ENCODE measurements at regions not wholly inside any gene's neighbourhood (a gene's known extent, or its start where the extent isn't known, plus 50 kb on each side); places are given as distances from the start of the nearest gene placed in this dataset.

DNA sequence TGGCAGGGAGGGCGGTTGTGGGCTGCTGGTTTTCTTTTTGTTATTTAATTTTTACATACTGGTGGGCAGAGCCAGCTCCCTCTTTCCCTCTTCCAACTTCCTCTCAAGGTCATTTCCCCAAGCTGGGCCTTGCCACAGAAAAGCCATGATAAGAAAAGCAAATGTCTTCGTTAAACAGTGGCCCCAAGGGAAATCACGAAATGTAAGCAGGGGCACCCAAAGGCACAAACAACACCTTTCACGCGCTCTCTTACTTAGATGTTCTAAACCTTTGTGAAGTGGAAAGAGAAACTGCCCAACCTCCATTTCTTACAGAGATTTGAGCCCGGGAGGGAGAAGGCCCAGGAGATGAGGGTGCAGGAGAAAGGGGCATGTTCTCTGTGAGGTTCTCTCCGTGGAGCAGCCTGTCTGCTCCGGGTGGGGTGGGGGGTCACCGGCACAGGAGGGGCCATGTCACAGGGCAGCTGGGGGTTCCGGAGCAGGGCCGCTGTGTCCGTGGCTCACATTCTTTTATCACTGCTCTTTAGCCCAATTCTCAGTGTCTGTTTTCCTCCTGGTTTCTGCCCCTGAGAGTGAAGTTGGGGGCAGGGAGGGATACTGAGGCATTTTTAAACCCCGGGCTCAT is 190.7 kb upstream of the GATA6 start:
- intact Hi-C loops (cut with micrococcal nuclease), result no loop called here
- no peak for ATAC-seq
- no TSS peak for BruUV-seq (replicated peaks)
- no peak overlapping the region for H2AFZ ChIP-seq (ENCODE audit: low read depth, low read length, poor library complexity, severe bottlenecking)
- H3K4me3 ChIP-seq (replicated peaks in 1 of 2; ENCODE audit: low read depth in 1 of 2, low read length in 2 of 2), result no peak overlapping the region
- no peak overlapping the region for H3K27ac ChIP-seq (ENCODE audit: low read depth, low read length)
- H3K9me2 ChIP-seq (ENCODE audit: insufficient read depth), result no peaks in the 10 kb centered on the region
- H3K79me2 ChIP-seq (ENCODE audit: insufficient read depth, low read length), result no peaks in the 10 kb centered on the region
- H3K4me2 ChIP-seq (ENCODE audit: low read length), result no peak overlapping the region
- POLR2A ChIA-PET, result no interaction called here
- no peaks in the 10 kb centered on the region for H4K20me1 ChIP-seq (ENCODE audit: insufficient read depth)
- no peaks in the 10 kb centered on the region for H3K36me3 ChIP-seq (ENCODE audit: control insufficient read depth in 1 of 2, insufficient read depth in 2 of 2, low read length in 2 of 2)
- H3K9me3 ChIP-seq (ENCODE audit: control insufficient read depth in 1 of 2, insufficient read depth in 1 of 2, low read depth in 1 of 2, low read length in 2 of 2), result no peaks in the 10 kb centered on the region
- no peak for DNase-seq (ENCODE audit: low read depth, low spot score)
- RAD21 ChIA-PET (ENCODE audit: low non-redundant PET in 1 of 2, low total read pairs in 2 of 2, uncharacterized antibody in 2 of 2, unreplicated experiment in 2 of 2), result no interaction called here
- TF ChIP-seq YY1 (IDR thresholded peaks at IDR 0.05; ENCODE audit: extremely low read depth, insufficient replicate concordance, low read depth, low read length) (no peak), EZH2phosphoT487 (IDR thresholded peaks at IDR 0.05; ENCODE audit: borderline replicate concordance) (no peak), POLR2A (IDR thresholded peaks at IDR 0.05; ENCODE audit: borderline replicate concordance, extremely low read depth, insufficient read depth, insufficient read length) (no peak), RAD21 (IDR thresholded peaks at IDR 0.05; ENCODE audit: low read depth) (no peak), TCF7L2 (IDR thresholded peaks at IDR 0.05; ENCODE audit: borderline replicate concordance, extremely low read depth, insufficient read depth, insufficient read length) (no peak), CBX3 (IDR thresholded peaks at IDR 0.05; ENCODE audit: low read depth) (no peak), SIN3A (IDR thresholded peaks at IDR 0.05; ENCODE audit: low read depth) (no peak), JUND (IDR thresholded peaks at IDR 0.05) (no peak), ZFX (IDR thresholded peaks at IDR 0.05) (no peak), EZH2 (IDR thresholded peaks at IDR 0.05) (no peak), SP1 (IDR thresholded peaks at IDR 0.05; ENCODE audit: low read depth) (no peak), FOSL1 (IDR thresholded peaks at IDR 0.05; ENCODE audit: low read depth) (no peak), ZNF274 (IDR thresholded peaks at IDR 0.05; ENCODE audit: low read depth, low read length) (no peak), EGR1 (IDR thresholded peaks at IDR 0.05; ENCODE audit: low read depth) (no peak)
- TF ChIP-seq, protein P1, sequence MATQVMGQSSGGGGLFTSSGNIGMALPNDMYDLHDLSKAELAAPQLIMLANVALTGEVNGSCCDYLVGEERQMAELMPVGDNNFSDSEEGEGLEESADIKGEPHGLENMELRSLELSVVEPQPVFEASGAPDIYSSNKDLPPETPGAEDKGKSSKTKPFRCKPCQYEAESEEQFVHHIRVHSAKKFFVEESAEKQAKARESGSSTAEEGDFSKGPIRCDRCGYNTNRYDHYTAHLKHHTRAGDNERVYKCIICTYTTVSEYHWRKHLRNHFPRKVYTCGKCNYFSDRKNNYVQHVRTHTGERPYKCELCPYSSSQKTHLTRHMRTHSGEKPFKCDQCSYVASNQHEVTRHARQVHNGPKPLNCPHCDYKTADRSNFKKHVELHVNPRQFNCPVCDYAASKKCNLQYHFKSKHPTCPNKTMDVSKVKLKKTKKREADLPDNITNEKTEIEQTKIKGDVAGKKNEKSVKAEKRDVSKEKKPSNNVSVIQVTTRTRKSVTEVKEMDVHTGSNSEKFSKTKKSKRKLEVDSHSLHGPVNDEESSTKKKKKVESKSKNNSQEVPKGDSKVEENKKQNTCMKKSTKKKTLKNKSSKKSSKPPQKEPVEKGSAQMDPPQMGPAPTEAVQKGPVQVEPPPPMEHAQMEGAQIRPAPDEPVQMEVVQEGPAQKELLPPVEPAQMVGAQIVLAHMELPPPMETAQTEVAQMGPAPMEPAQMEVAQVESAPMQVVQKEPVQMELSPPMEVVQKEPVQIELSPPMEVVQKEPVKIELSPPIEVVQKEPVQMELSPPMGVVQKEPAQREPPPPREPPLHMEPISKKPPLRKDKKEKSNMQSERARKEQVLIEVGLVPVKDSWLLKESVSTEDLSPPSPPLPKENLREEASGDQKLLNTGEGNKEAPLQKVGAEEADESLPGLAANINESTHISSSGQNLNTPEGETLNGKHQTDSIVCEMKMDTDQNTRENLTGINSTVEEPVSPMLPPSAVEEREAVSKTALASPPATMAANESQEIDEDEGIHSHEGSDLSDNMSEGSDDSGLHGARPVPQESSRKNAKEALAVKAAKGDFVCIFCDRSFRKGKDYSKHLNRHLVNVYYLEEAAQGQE (IDR thresholded peaks at IDR 0.05; ENCODE audit: low read depth), result no peak
- TF ChIP-seq, protein P2, sequence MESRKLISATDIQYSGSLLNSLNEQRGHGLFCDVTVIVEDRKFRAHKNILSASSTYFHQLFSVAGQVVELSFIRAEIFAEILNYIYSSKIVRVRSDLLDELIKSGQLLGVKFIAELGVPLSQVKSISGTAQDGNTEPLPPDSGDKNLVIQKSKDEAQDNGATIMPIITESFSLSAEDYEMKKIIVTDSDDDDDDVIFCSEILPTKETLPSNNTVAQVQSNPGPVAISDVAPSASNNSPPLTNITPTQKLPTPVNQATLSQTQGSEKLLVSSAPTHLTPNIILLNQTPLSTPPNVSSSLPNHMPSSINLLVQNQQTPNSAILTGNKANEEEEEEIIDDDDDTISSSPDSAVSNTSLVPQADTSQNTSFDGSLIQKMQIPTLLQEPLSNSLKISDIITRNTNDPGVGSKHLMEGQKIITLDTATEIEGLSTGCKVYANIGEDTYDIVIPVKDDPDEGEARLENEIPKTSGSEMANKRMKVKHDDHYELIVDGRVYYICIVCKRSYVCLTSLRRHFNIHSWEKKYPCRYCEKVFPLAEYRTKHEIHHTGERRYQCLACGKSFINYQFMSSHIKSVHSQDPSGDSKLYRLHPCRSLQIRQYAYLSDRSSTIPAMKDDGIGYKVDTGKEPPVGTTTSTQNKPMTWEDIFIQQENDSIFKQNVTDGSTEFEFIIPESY (IDR thresholded peaks at IDR 0.05; ENCODE audit: extremely low read depth, insufficient replicate concordance, low read length), result no peak
- TF ChIP-seq, protein P3, sequence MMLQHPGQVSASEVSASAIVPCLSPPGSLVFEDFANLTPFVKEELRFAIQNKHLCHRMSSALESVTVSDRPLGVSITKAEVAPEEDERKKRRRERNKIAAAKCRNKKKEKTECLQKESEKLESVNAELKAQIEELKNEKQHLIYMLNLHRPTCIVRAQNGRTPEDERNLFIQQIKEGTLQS (IDR thresholded peaks at IDR 0.05), result no peak
- TF ChIP-seq, protein P4, sequence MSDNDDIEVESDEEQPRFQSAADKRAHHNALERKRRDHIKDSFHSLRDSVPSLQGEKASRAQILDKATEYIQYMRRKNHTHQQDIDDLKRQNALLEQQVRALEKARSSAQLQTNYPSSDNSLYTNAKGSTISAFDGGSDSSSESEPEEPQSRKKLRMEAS (IDR thresholded peaks at IDR 0.05), result no peak
- TF ChIP-seq, protein P5, sequence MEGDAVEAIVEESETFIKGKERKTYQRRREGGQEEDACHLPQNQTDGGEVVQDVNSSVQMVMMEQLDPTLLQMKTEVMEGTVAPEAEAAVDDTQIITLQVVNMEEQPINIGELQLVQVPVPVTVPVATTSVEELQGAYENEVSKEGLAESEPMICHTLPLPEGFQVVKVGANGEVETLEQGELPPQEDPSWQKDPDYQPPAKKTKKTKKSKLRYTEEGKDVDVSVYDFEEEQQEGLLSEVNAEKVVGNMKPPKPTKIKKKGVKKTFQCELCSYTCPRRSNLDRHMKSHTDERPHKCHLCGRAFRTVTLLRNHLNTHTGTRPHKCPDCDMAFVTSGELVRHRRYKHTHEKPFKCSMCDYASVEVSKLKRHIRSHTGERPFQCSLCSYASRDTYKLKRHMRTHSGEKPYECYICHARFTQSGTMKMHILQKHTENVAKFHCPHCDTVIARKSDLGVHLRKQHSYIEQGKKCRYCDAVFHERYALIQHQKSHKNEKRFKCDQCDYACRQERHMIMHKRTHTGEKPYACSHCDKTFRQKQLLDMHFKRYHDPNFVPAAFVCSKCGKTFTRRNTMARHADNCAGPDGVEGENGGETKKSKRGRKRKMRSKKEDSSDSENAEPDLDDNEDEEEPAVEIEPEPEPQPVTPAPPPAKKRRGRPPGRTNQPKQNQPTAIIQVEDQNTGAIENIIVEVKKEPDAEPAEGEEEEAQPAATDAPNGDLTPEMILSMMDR (IDR thresholded peaks at IDR 0.05 in 2 of 3, conservative IDR thresholded peaks at IDR 0.05 in 1 of 3; ENCODE audit: borderline replicate concordance in 1 of 3, insufficient read depth in 1 of 3, low read depth in 2 of 3, low read length in 2 of 3), result no peak
- no peaks in the 10 kb centered on the region for H3K27me3 ChIP-seq (ENCODE audit: insufficient read depth, low read length)
- no peak overlapping the region for H3K9ac ChIP-seq (ENCODE audit: low read length)
- CTCF ChIA-PET, result no interaction called here
- no peaks in the 10 kb centered on the region for H3K4me1 ChIP-seq (ENCODE audit: control insufficient read depth in 1 of 2, insufficient read depth in 2 of 2, low read length in 2 of 2)

Data from HCT116 (cell line).